LNCaP clone FGC (cell line): ENCODE measurements at regions not wholly inside any gene's neighbourhood (a gene's known extent, or its start where the extent isn't known, plus 50 kb on each side); places are given as distances from the start of the nearest gene placed in this dataset.

ENCODE experiments used
- DNase-seq: peaks from one replicate; pipeline ENCODE4 v3.0.0-alpha.2; 2011; ENCODE audit warnings: low read depth
- H3K4me3 ChIP-seq: 2 replicates; pipeline ENCODE4 v1.5.1; 2011; ENCODE audit warnings: mild to moderate bottlenecking, low read depth, low read length, control low read depth
- CTCF ChIP-seq: IDR thresholded peaks from 2 replicates; pipeline ENCODE4 v1.5.1; 2012; ENCODE audit warnings: mild to moderate bottlenecking; ENCODE audit not compliant: control insufficient read depth, insufficient read depth; ENCODE audit errors: extremely low read depth

DNA sequence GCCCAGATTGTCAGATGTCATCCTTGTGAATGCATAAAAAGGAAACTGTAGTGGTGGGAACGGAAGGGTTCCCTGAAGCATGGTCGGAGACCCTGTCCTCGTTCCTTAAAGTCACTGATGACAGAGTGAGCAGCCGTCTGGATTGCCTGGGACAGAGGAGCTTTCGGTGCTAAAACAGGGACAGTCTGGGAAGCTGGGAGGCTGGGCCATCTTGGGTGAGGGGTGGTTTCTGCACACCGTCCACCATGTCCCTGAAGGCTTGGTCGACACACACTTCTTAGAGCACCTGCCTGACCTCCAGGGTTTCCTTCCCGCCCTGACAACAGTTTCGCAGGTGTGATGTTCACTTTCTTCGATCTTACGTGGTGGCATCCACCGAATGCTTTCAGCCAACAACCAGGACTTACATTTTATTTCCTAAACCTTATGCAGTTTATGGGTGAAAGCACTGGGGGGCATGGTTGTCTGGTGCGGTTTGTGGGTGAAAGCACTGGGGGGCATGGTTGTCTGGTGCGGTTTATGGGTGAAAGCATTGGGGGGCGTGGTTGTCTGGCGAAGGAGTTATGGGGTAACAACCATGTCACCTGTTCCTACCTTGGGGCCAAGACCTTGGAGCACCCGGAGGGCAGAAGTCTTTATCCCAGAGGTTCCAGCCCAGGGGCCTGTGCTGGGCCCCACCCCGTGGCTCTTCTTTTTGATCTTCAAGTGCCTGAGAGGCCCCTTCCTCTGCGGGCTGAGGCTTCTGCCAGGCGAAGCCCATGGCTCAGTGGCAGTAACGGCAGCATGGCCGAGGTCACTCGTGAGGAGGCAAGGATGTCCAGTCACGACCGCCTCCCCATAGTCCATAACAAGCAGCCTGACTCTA, 81.7 kb upstream of the FRMD1 start:
- no peak overlapping the region for H3K4me3 ChIP-seq
- DNase-seq: no peak
- TF ChIP-seq CTCF: no peak

- no peak overlapping the region for H3K4me3 ChIP-seq
- TF ChIP-seq CTCF: no peak
- no peak for DNase-seq
Measured at GRCh38 chr6:168159506-168159905, 80.5 kb upstream of the FRMD1 start.

GRCh38 chr6:168158980-168159349, 80.0 kb upstream of the FRMD1 start:
- DNase-seq: no peak
- H3K4me3 ChIP-seq: no peak overlapping the region
- no peak for TF ChIP-seq CTCF

DNA sequence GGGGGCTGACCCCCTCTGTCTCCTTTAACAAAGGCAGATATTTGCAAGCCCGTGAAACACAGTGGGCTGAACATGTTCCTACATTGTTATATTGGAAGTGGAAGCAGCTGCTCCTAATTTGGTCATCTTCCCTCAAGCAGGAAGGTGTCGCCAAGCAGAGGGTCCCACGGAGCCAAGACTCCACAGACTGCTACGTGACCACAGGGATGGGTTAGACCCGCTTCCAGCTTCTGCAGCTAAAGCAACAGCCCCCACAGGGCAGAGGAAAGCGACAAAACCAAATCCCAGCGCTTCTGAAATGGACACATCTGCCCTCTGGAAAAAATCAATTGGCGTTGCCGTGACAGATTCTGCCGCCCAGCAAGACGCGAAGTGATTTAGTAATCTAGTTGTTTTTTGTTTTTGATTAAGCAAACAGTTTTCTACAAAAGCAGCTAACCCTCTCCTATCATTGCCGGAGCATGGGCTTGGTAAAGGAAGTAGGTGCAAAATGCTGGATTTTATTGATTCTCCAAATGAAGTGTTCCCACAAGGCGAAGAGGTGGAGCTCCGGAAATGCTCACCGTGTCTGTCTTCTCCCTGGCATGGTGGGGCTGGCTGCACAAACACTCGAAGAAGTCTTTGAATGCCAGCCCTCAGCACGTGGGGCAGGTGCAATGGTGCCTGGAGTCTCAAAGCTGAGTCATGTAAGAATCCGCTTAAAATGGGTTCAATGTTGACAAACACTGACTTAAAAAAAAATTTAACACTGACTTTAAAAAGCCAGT, 79.4 kb upstream of the FRMD1 start:
- TF ChIP-seq CTCF: no peak
- H3K4me3 ChIP-seq: no peak overlapping the region
- no peak for DNase-seq

DNA sequence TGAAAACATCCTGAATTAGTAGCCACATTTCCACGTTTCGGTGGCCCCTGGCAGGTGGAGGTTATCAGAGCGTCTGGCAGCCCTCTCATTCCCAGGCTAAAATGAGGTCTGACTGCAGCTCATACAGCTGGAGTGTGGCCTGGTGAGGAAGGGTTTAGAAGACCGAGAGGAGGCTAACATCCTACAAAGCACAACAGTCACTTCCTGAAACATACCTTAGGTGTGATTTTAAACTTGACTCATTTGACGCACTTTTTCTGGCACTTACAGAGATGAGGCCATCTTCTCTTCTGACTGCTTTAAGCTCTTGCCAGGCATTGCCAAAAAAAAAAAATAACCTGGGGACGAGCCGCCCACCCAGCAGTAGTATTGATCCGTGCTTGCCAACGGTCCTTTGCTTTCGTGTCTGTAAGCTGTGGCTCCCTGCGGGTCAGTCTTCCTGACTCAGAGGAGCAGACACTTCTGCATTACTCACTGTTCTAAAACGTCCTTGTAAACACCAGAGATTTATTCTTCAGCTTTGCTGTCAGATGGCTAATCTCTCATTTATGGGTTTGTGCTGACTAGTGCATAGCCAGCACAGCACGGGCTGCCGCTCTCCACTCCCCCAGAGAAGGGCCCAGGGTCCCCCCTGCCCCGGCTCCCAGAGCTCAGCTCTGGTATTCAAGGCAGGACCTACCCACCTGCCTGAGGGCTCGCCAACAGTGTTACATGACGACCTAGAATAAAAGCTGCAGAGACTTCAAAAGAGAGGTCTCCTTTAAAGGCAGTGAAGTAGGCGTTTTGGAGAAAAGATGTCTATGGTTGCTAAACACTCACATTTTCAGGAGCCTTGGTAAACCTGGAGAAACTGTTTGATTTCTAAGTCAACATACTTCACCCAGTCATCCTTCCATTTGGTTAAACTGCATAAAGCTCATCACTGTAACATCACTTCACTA, 78.5 kb upstream of the FRMD1 start:
- H3K4me3 ChIP-seq: no peak overlapping the region
- TF ChIP-seq CTCF: no peak
- DNase-seq: no peak

GRCh38 chr6:168156742-168157265, 77.8 kb upstream of the FRMD1 start:
- no peak for DNase-seq
- TF ChIP-seq CTCF: no peak
- no peak overlapping the region for H3K4me3 ChIP-seq
